Activated gamma-delta T cell treated with anti-CD3 and anti-CD28 coated beads, Interleukin-2, amount 50 U/mL, for 16 hours (primary cell): ENCODE measurements at regions not wholly inside any gene's neighbourhood (a gene's known extent, or its start where the extent isn't known, plus 50 kb on each side); places are given as distances from the start of the nearest gene placed in this dataset.
A peak's percentile ranks its signal among the peaks of the same experiment; 100 is the strongest.

Source experiments
- DNase-seq: peaks from one replicate; pipeline ENCODE4 v3.0.0-alpha.2; 2020; ENCODE audit warnings: low read depth

DNA sequence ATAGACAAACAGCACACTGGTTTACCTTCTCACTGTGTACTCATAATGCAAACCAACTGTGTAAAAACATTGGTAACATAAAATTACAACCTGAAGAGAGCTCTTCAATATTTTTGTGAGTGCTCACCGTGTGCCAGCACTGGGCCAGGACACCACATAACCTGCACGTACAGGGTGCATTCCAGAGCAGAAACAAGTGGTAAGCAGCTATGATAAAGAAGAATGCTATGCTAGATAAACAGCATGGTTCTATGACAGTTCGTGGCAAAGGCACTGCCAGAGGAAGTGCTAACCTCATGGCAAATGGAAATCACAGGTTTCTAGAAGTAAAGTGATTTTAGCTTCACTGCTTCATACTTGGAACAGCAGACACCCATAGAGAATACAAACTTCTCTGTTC is 343.5 kb downstream of the MTX2 start:
- no peak for DNase-seq

DNA sequence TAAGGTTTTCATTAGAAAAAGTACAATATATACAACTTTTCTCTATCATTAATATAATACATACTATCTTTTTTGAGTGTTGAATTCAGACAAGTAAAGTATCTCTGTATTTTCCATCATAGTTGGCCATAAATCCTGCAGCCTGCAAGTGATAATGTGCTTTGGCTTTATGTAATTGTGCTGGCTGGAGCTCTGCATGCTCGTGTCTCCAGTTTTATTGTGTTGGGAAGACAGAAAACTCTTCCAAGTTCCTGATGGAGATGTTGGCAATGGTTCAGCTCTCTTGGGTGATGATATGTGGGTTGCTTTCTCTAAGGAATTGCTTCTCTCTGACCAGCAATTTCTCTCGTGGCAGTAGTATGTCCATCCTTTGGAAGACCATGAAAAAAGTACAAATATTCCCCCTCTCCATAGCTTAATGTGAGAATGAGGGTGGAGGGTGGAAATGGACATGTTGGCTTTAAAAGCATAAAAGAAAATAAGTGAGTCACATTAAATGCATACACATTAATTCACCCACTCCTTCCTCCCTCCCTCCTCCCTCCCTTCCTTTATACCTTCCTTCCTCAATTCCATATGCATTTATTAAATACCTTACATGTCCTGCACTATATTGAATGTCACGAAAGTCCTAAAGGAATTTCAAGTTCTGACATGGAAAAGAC is 344.2 kb downstream of the MTX2 start:
- DNase-seq: no peak

DNA sequence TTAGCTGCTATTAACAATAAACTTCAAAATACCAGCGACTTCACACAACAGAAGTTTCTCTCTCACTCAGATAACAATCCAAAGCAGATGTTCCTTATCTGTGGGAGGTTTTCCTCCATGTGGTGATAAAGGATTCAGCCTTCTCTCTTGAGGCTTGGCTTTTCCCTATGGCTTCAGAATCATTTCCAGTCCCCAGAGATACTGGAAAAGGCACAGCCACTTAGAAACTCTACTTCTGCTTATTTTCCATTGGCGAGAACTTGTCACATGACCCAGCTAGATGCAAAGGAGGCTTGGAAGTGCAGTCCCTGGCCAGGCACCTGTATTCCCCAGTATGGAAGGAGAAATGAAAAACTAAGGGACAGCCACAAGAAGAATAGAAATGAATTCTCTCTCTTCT is 344.8 kb downstream of the MTX2 start:
- DNase-seq: no peak

DNA sequence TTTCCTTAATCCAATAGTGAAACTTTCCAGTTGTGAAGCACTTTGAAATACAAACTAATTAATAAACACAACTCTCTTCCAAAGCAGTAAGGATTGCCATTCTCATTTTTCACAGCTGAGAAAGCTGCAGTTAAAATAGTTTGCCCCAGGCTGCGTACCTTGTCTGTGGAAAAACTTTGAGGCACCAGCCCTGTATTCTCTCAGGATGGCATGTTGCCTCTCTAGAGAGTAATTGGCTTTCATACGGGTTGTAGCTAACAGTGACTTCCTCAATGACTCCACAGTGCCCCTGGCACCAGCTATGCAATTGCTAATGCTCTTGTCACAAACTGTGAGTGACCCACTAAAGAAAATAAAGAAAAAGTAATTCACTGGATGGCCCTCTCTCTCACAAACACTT is 345.7 kb downstream of the MTX2 start:
- DNase-seq: no peak

DNA sequence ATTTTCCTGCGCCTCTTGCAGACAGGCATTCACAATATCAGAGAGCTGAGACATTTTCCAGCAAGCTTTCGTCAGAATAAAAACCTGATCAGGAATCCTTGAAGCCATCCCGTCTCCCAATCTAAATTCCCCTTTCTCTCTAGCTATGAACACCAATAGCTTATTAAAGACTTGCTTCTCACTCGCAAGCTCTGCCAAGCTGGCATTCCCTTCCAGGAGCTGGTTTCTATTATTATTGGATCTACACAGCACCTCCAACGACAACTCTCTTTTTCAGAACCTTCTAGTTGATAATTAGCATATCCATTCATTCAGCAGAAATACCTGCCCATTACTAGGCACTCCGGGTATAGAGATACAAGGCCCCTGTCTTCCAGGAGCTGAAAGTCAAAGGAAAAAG is 350.3 kb downstream of the MTX2 start:
- no peak for DNase-seq

DNA sequence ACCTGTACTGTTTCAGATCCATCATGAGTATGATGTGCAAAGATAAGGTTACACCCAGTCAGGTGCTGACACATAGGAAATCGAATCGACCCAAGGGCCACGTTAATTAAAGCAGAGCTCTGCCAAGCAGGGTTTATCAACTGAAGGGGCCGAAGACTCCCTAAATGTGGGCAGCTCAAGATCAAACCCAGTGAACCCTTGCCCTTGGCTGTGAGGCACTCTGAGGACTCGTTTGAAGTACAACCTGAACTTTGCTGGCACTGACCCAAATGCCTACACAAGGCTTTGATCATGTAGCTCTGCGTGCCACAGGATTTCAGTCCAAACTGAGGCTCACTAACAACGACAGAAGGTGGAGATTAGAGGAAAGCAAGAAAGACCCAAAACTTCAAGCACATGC is 352.1 kb downstream of the MTX2 start:
- DNase-seq: no peak

DNA sequence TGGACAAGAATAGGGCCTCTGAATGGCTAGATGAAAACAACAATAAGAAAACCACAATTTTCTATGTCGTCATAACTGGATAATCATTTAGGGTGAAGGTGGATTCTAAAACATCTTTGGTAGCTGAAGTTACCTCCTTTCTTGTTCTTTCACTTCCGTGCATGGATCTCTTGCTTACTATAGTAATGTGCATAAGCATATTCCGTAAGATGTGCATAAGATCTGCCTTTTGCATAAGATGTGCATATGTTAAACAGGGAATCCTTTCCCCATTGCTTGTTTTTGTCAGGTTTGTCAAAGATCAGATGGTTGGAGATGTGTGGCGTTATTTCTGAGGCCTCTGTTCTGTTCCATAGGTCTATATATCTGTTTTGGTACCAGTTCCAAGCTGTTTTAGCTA is 353.6 kb downstream of the MTX2 start:
- no peak for DNase-seq

DNA sequence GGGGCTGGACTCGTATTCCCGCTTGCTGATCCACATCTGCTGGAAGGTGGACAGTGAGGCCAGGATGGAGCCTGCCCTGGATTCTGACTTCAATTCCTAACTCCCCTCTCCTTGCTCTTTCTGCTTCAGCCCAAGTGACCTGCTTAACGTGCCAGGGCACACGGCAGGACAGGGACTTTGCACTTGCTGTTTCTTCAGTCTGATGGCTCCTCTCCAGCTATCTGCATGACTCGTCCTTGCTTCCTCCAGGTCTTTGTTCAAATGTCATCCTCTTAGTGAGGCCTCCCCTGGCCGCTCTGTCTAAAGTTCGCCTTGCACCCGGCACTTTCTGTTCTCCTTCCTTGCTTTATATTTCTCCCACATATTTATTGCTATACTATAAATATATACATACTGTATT is 357.6 kb downstream of the MTX2 start:
- DNase-seq: no peak

DNA sequence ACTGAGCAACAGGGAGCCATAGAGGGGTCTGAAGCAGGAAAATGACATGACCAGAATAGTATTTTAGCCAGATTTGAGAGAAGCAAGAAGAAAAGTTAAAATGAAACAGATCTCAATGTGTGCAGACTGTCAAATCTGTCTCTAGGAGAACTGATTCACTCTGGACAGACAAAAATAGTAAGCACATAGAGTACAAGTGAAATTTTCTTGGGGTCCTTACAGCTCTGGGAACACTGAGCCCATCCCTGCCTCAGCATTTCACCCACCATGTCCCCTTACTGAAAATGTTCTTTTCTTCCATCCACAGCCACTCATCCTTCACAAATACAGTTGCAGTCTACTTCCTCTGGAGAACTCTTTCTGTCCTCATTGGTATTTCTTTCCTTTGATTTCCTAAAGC is 359.2 kb downstream of the MTX2 start:
- DNase-seq: no peak

DNA sequence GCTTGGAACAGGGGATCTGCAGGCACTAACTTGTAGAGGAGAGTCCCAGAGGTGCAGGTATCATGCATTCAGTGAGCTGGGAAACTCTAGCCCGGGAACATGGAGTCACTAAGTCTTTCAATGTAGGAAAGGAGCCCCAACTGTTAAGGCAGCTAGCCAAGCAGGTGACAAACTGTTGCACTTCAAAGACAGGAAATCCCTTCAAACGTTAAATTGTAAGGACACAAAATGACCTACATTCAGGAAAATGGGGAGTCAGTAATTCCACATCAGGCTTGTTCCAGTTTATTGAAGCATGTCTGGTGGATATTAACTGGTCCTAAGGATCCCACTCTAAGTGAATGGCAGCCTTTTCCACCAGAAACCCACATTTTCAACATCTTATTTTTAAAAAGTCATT is 364.5 kb downstream of the MTX2 start:
- no peak for DNase-seq

DNA sequence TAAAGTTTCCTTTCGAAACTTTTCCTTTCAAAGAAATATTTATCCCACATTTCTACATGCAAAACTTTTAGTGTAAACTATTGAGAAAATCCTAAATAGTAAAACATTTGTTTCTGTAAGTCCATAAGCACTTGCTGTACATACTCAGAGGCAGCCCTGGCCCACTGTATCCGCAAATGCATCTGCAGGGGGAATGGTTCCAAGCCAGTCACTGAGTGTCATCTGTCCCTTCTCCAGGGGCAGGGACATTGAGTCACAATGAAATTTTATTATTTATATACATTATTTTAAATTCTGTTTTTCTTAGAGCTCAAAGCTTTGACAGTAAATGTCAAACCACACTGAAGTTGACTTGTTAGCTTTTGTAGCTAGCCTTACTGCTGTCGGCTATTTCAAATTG is 367.2 kb downstream of the MTX2 start:
- no peak for DNase-seq

DNA sequence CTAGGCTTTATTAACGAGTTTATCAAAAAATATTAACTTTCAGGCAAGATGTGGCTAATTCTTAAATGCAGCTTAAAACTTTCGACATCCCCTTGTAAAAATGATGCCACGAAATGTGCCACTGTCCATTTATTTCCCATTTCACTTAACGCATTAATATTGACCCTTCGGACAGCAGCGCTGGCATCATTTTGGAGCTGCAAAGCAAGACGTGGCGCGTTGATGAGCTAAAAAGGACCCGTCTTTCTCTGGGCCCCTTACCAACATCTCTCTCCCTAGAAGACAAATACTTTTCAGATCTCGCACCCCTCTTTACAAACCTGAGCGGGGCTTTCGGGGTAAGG is 367.9 kb downstream of the MTX2 start:
- DNase-seq: no peak

DNA sequence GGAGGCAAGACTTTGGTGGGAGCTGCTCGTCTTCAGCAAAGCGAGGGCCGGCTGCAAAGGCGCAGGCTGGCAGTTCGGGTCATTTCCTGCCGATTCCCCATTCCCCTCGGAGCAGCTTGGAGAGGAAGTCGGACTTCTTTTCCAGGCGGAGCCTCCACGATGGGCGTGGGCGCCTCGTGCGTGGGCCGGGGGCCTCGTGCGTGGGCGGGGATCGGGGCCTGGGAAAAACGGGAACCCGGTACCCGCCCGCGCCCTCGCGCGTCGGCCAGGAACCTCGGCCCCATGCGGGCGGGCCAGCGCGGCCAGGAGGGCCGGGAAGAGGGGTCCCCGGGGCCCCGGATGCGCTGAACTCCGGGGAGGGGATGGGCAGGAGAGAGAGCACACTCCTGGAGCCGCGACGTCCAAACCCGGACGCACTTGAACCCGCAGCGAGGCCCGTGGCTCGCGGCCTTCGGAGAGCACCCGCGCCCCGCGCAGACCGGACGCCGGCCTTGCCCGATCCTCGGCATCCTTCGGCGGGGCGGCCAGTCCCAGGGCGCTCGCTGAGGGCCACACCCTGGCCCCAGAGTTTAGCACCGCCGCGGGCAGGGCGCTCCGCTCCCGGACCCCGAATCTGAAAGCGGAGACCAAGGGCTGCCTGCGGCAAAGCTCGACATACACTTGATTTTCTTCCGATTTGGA is 368.4 kb downstream of the MTX2 start:
- no peak for DNase-seq

DNA sequence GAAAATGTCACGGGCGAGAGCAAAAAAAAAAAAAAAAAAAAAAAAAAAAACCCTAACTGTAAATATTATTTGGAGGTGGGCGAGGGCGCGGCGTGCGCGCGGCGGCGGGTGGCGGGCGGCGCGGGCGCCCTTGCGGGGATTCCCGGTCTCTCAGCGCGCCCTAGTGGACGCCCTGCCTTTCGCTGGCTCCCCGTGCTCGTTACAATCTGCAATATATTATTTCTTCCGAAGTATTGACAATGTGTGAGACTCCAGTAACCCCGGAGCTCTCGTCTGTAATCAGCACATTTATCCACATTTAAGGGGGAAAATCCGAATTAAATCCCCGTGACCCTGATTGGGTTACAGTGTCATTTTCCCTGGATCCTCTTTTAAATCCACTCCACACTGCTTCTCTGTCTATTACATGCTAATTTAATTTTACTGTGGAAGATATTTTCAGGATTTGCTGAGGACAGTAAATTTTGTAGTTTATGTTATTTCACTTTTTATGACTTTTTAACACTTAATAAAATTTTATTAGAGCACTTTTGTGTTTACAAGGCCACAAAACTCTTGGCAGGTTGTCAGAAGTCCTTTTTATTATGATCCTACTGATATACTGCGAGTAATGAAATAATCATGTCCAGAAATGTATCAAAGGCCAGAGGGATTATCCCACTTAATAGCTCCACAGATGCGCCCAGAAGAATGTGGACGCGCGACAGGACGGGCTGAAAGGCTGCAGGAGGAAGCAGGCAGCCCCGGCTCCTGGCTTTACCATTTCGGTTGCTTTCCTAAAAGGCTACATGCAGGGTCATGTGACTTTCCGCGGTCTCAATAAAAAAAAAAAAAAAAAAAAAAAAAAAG is 369.1 kb downstream of the MTX2 start:
- DNase-seq: peak; percentile 6

DNA sequence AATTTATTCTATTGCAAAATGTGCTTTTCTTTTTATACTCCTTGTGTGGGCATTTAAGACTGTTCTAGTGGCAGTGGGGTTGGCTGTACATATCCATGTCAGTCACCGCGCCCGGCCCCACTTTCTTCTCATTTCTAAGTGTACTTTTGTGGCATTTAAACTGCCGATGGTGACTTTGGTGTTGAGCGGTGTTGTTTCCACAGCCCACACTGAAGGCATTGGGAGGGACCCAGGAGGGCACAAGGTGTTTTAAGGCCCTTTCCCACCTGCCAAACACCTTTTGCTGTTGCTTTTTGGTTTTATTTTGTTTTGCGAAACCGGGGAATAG is 369.7 kb downstream of the MTX2 start:
- no peak for DNase-seq

DNA sequence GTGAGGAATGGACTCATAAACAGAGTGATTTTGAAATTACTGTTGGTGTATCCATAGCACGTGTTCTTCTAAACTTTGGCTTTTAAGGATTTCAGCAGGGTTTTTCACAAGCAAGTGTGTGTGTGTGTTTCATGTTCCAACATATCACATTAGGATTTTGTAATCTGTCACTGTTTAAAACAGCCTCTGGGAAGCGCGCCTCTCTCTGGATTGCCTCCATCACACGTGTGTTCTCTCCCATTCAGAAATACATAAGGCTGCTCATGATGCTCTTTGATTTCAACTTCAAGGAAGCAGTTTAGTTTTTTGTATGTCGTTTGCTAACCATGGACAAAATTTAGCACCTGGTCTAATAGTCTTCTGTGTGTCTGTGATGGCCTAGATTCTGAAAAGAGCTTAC is 370.4 kb downstream of the MTX2 start:
- no peak for DNase-seq

DNA sequence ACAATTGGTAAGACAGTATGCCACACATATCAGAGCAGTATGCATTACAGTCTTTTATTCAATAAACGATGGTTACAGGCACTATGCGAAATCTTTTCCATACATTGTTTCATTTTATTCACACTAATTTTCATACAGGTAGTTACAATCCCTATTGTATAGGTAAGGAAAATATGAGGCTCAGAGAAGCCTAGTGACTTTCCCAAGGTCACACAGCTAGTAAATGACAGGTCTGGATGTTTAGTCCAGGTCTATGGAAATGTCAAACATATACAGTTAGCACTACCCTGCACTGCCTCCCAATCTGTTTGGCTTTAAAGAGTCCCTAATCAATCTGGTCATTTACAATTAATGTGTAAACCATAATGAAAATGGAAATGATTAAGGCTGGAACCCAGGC is 372.2 kb downstream of the MTX2 start:
- no peak for DNase-seq

DNA sequence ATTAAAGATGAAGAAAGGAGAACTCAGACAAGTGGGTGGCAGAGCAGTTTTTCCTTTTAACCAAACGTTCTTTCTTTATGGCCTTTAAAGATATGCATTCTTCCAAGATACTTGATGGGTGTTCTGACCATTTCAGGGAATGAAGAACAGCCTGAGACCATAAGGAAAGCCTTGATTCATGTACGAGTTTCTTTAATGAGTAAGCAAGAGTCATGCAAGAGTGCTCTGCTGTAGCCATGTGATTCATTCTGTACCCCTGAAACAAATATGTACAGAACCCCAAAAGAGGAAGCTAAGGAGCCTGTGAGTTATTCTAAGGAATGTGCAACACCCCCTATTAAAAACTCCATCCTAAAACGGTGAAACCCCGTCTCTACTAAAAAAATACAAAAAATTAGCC is 372.8 kb downstream of the MTX2 start:
- DNase-seq: no peak

DNA sequence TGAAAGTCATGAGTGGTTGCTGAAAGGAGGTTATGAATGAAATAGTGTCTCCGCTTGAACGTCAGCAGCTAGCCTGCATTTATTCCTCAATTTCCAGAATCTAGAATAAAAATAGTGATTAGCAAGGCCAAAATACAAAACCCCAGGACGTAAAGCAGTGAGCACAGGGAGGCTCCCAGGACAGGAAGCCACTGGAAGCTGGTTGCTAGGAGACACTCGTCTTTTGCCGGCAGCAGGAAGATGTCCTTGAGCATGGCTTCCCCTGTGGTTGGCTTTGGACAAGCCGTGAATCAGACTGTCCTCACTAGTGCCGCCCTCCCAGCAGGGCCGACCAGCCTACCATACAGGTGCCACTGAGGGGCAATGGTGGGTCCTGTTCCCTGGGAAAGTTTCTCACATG is 374.4 kb downstream of the MTX2 start:
- DNase-seq: no peak

DNA sequence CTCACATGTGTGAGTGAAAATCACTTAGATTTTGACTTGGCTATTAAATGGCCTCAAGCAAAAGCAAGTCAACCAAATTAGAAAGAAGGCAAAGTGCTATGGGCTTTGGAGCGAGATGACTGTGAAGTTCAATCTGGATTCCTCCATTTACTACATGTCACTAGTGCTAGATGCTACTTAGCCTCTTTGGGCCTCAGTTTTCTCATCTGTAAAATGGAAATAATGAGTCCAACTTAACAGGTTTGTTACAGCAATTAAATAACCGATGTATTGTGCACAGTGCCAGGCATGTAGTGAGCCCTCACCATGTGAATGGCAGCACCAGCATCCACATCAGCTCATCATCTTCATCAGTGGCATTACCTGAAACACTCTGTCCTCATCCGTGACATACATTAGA is 376.3 kb downstream of the MTX2 start:
- no peak for DNase-seq

DNA sequence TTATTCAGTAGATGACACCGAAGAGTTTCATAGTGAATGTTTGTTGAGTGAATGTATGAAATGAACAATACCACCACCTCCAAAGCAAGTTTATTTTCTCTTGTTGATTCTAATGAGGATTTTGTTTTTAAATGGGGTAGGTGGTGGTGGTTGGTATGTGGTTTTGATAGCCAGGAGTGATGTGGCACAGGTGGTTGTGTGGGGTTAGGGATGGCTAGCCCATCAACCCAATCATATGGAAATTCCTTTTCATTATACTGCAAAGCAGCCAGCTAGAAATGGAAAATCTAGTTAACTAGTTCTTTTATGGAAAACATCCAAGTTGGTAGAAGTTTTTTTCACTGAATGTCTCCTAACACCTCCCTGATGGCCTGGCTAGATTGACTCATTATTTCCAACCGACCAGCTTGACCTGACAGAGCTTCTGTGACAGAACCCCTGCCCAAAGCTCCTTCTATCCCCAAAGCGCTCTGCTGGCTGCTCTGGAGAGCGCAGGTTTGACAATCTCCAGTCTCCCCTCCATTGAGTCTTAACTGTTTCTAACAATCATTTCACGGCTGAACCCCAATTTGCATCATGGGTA is 376.9 kb downstream of the MTX2 start:
- DNase-seq: no peak

DNA sequence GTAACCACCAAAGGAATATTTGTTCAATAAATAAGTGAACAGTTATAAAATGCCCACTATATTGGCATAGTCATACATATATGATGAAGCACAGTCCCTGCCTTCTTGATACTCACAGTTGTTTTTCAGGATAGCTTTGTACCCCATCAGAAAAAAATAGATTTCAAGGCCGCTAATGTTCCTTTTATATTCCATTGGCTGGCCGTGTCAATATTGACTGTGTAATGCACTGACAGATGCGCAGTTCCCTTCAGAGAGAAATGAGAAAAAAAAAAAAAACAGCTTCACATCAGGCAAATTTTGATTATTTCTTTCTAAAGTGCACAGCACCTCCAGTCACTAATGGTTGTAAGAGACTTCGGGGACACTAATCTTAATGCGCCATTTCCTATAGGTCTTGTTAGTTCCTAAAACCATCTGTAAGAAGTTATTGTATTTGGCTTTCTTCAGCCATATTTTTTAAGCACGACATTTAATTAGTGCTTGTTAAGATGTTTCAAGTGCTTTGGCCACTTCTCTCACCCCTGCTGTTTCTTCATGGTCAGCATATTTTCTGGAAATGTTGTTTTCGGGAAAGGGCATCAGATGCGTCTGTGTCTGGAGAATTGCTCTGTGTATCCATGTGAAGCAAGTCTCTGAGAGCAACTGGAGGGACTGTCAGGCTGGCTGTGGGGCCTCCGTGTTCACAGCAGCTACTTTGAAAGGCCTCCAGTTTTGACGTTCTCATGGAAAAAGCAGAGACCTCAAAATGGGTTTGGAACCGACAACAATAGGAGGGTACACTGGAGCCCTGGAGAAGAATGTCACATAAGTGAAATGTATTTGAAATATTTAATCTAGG is 378.3 kb downstream of the MTX2 start:
- no peak for DNase-seq
